IMR-90 (cell line): ENCODE measurements at regions not wholly inside any gene's neighbourhood (a gene's known extent, or its start where the extent isn't known, plus 50 kb on each side); places are given as distances from the start of the nearest gene placed in this dataset.

Experiments used
- ATAC-seq: fragments of 200-7000 bp; cut with Tn5 transposase; 2 replicates; pipeline ENCODE4 v1.9.1; 2020; ENCODE audit warnings: low read depth, mild to moderate bottlenecking, moderate library complexity
- BruUV-seq: library from RNA; stranded (reverse); fragments of 400-500 nt; replicated peaks from 2 replicates; lab custom pipeline; 2021; lab: Mats Ljungman, UMichigan
- CTCF ChIA-PET: fragments of 300-600 bp; formaldehyde crosslinking; extraction: SDS; loops from one replicate; lab custom pipeline; 2021; ENCODE audit warnings: antibody characterized with exemption; lab: Yijun Ruan, JAX
- POLR2A ChIA-PET: fragments of 300-600 bp; sonication (Branson Sonifier 250); formaldehyde crosslinking; loops from one replicate; lab custom pipeline; 2022; ENCODE audit warnings: antibody characterized with exemption; ENCODE audit not compliant: unreplicated experiment; lab: Charles Lee
- DNase-seq: peaks from one replicate; pipeline ENCODE4 v3.0.0; 2013
- H2AFZ ChIP-seq: replicated peaks from 2 replicates; pipeline ENCODE3; 2013; ENCODE audit warnings: low read length, mild to moderate bottlenecking; ENCODE audit not compliant: poor library complexity
- H2AK5ac ChIP-seq: 2 replicates; pipeline ENCODE4 v1.6.1; 2013; ENCODE audit warnings: low read depth, low read length, inconsistent platforms
- H2AK9ac ChIP-seq: replicated peaks from 2 replicates; pipeline ENCODE3; 2013; ENCODE audit warnings: mild to moderate bottlenecking, low read depth, low read length, moderate library complexity; ENCODE audit not compliant: poor library complexity
- H2BK120ac ChIP-seq: 2 replicates; pipeline ENCODE4 v1.6.1; 2013; ENCODE audit warnings: low read depth, low read length, inconsistent platforms
- H2BK15ac ChIP-seq: 3 replicates; pipeline ENCODE4 v1.6.1; 2013; ENCODE audit warnings: low read depth, low read length, inconsistent platforms
- H2BK20ac ChIP-seq: 2 replicates; pipeline ENCODE4 v1.6.1; 2013; ENCODE audit warnings: low read depth, mild to moderate bottlenecking, inconsistent platforms, low read length, moderate library complexity
- H2BK5ac ChIP-seq: 2 replicates; pipeline ENCODE4 v1.6.1; 2013; ENCODE audit warnings: mild to moderate bottlenecking, low read depth, low read length, inconsistent platforms; ENCODE audit not compliant: poor library complexity, severe bottlenecking
- H3K14ac ChIP-seq: replicated peaks from 2 replicates; pipeline ENCODE4 v1.6.1; 2013; ENCODE audit warnings: low read depth, low read length, inconsistent platforms
- H3K18ac ChIP-seq: 2 replicates; pipeline ENCODE4 v1.6.1; 2013; ENCODE audit warnings: low read depth, low read length, control low read depth
- H3K23ac ChIP-seq: 2 replicates; pipeline ENCODE4 v1.6.1; 2013; ENCODE audit warnings: low read depth, low read length, inconsistent platforms
- H3K27ac ChIP-seq: 2 replicates; pipeline ENCODE4 v1.5.1; 2013; ENCODE audit warnings: mild to moderate bottlenecking, control low read depth, low read length; ENCODE audit not compliant: insufficient read depth
- H3K27me3 ChIP-seq: 2 replicates; pipeline ENCODE4 v1.6.1; 2013; ENCODE audit warnings: low read length; ENCODE audit not compliant: control insufficient read depth, insufficient read depth
- H3K36me3 ChIP-seq: 2 replicates; pipeline ENCODE4 v1.6.1; 2013; ENCODE audit warnings: low read length, mixed read lengths; ENCODE audit not compliant: control insufficient read depth, insufficient read depth
- H3K4ac ChIP-seq: 2 replicates; pipeline ENCODE4 v1.6.1; 2013; ENCODE audit warnings: low read depth, low read length, inconsistent platforms
- H3K4me1 ChIP-seq: 2 replicates; pipeline ENCODE4 v1.6.1; 2013; ENCODE audit warnings: low read length, mixed read lengths; ENCODE audit not compliant: control insufficient read depth, insufficient read depth
- H3K4me2 ChIP-seq: 2 replicates; pipeline ENCODE4 v1.6.1; 2013; ENCODE audit warnings: low read depth, mild to moderate bottlenecking, control low read depth, low read length, moderate library complexity
- H3K4me3 ChIP-seq: 2 replicates; pipeline ENCODE4 v1.5.1; 2013; ENCODE audit warnings: low read depth, mild to moderate bottlenecking, control low read depth, low read length, moderate library complexity; ENCODE audit not compliant: insufficient read depth
- H3K56ac ChIP-seq: 2 replicates; pipeline ENCODE4 v1.6.1; 2013; ENCODE audit warnings: low read length, inconsistent platforms; ENCODE audit not compliant: insufficient read depth; ENCODE audit errors: extremely low read depth
- H3K79me1 ChIP-seq, 2 experiments: 2 replicates each; pipeline ENCODE4 v1.6.1; 2013; ENCODE audit warnings: low read length in 2 of 2, inconsistent platforms in 1 of 2, low read depth in 1 of 2
- H3K9ac ChIP-seq: 2 replicates; pipeline ENCODE4 v1.6.1; 2013; ENCODE audit warnings: low read depth, low read length, control low read depth
- H3K9me1 ChIP-seq: 2 replicates; pipeline ENCODE4 v1.6.1; 2013; ENCODE audit warnings: low read length, inconsistent platforms; ENCODE audit not compliant: insufficient read depth
- H3K9me3 ChIP-seq: 2 replicates; pipeline ENCODE4 v1.6.1; 2013; ENCODE audit warnings: low read length; ENCODE audit not compliant: control insufficient read depth, insufficient read depth
- H4K20me1 ChIP-seq: 2 replicates; pipeline ENCODE4 v1.6.1; 2013; ENCODE audit warnings: low read length, inconsistent platforms; ENCODE audit not compliant: insufficient read depth
- H4K5ac ChIP-seq: 2 replicates; pipeline ENCODE4 v1.6.1; 2013; ENCODE audit warnings: mild to moderate bottlenecking, low read depth, low read length, control low read depth
- H4K8ac ChIP-seq, 2 experiments: 2 replicates each; pipeline ENCODE4 v1.6.1; 2013; ENCODE audit warnings: low read depth in 2 of 2, low read length in 2 of 2, control low read depth in 1 of 2, inconsistent platforms in 1 of 2
- H4K91ac ChIP-seq: 2 replicates; pipeline ENCODE4 v1.6.1; 2013; ENCODE audit warnings: low read depth, low read length, inconsistent platforms; ENCODE audit not compliant: insufficient read depth
- CTCF ChIP-seq: conservative IDR thresholded peaks from 2 replicates; pipeline ENCODE4 v1.5.1; 2012; ENCODE audit warnings: mild to moderate bottlenecking, low read depth, low read length, improper control_type of control experiment
- ELK1 ChIP-seq: fragments of 150-350 bp; IDR thresholded peaks from 2 replicates; pipeline ENCODE4 v1.6.1; 2016; ENCODE audit warnings: low read depth, mild to moderate bottlenecking, low read length, moderate library complexity, borderline replicate concordance
- MAZ ChIP-seq: IDR thresholded peaks from 2 replicates; pipeline ENCODE4 v1.6.1; 2012; ENCODE audit warnings: low read depth, mild to moderate bottlenecking, low read length, improper control_type of control experiment, moderate library complexity, borderline replicate concordance
- RCOR1 ChIP-seq: IDR thresholded peaks from 2 replicates; pipeline ENCODE4 v1.6.1; 2012; ENCODE audit warnings: mild to moderate bottlenecking, low read length, improper control_type of control experiment; ENCODE audit not compliant: insufficient replicate concordance
- RFX5 ChIP-seq: IDR thresholded peaks from 2 replicates; pipeline ENCODE4 v1.8.0; 2012; ENCODE audit warnings: low read depth, mild to moderate bottlenecking, low read length, moderate library complexity
- WGBS, 2 experiments: methylation state at CpG; one replicate each; pipeline versions ENCODE4 v1.1.5 to v1.1.7; 2013; ENCODE audit warnings: missing lambda C conversion rate in 2 of 2; ENCODE audit not compliant: insufficient read length in 1 of 2; ENCODE audit errors: extremely low coverage in 2 of 2; 5-methylcytosine and 5-hydroxymethylcytosine counted together
- dilution Hi-C: fragments of 300-500 bp; cut with HindIII; formaldehyde crosslinking; loops from one replicate; pipeline ENCODE4 v1.14.3; 2018; ENCODE audit warnings: low sequenced_read_pairs; ENCODE audit not compliant: unreplicated experiment
- in situ Hi-C: fragments of 300-500 bp; cut with MboI; formaldehyde crosslinking; loops from 3 replicates; pipeline ENCODE4 v1.14.3; 2019; ENCODE audit warnings: low sequenced_read_pairs, inconsistent platforms, mixed read lengths
- intact Hi-C: fragments of 100-400 bp; cut with micrococcal nuclease; formaldehyde crosslinking; loops from 2 replicates; pipeline ENCODE4 v1.10.0; 2022

GRCh38 chr4:103308248-103308561, 110.1 kb upstream of the CENPE start:
- no peak overlapping the region for H3K27ac ChIP-seq
- ATAC-seq (no peak), DNase-seq (no peak)
- no peak overlapping the region for H4K5ac ChIP-seq
- H4K20me1 ChIP-seq: no peaks in the 10 kb centered on the region
- H2BK15ac ChIP-seq: no peak overlapping the region
- no peak overlapping the region for H3K4me3 ChIP-seq
- no peak overlapping the region for H3K14ac ChIP-seq
- H3K18ac ChIP-seq: no peak overlapping the region
- no peak overlapping the region for H2BK120ac ChIP-seq
- in situ Hi-C loops (no loop called here), dilution Hi-C loops (no loop called here), intact Hi-C loops (no loop called here)
- no peak overlapping the region for H2BK20ac ChIP-seq
- no peaks in the 10 kb centered on the region for H3K27me3 ChIP-seq
- no CpG with 5 or more reads among the region's 5 CpGs for WGBS, 2 experiments
- H4K91ac ChIP-seq: no peak overlapping the region
- H4K8ac ChIP-seq: no peak overlapping the region
- no TSS peak for BruUV-seq
- no peaks in the 10 kb centered on the region for H3K79me1 ChIP-seq
- TF ChIP-seq ELK1 (no peak), RCOR1 (no peak), MAZ (no peak), RFX5 (no peak), CTCF (no peak)
- no peak overlapping the region for H3K23ac ChIP-seq
- no peak overlapping the region for H3K4ac ChIP-seq
- no peak overlapping the region for H3K9ac ChIP-seq
- no peak overlapping the region for H2AK5ac ChIP-seq
- CTCF ChIA-PET: no interaction called here
- no peak overlapping the region for H3K4me2 ChIP-seq
- H3K9me1 ChIP-seq: no peaks in the 10 kb centered on the region
- H3K56ac ChIP-seq: no peak overlapping the region
- H2AFZ ChIP-seq: no peak overlapping the region
- no peak overlapping the region for H2BK5ac ChIP-seq
- no peak overlapping the region for H2AK9ac ChIP-seq
- POLR2A ChIA-PET: no interaction called here
- H3K9me3 ChIP-seq: peaks cover 8% of the 10 kb centered on the region
- H3K4me1 ChIP-seq: no peaks in the 10 kb centered on the region
- H3K36me3 ChIP-seq: no peaks in the 10 kb centered on the region
